ENCODE measurements at regions not wholly inside any gene's neighbourhood (a gene's known extent, or its start where the extent isn't known, plus 50 kb on each side); places are given as distances from the start of the nearest gene placed in this dataset.

DNA sequence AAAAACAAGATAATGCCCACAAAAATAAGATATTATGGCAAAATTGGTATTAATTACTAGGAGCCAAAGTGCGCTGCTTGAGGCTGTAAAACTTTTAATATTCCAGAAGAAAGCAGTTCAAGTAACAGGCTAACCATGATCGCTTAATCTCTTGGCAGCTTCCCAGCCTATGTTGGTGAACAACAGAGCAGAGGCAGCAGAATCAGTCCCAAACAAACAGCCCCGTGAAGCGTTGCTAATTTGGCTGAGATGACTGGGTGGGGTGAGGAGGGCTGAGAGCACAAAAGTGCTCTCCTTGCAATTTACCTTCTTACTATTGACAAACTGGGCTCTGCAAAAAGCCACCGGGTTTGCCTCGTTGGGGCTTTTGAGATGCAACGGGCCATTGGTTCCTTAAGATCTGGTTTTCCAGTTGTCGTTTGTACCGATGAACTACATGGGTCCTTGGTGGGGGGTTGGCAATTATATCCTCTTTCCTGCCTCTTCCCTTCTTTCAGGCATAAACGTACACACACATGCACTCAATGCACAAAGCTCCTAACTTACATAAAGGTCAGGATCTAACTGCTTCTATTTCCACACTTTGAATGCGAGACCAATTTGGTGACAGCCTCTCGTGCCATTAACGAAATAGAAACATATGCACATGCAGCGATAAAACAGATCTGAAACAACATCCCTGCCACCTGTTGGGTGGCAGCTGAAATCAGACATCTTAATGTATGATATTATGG is 407.6 kb upstream of the CADM1 start:
- no peak for DNase-seq

DNA sequence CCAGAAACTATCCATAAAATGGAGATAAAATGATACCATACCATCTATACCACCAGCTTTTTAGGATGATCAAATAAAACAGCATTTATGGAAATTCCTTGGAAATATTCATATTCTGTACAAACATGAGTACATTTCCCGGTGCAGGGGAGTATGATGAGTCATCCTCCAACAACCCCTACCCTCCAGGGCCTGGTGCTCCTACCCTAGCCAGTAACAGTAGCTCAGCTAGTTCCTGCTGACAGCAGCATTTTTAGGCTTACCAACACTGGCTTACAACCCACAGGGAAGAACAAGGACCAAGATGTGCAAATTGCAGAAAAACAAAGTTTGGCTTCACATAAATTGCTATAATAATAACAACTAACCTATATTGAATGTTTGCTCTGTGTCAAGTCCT is 406.2 kb upstream of the CADM1 start:
- DNase-seq: no peak

DNA sequence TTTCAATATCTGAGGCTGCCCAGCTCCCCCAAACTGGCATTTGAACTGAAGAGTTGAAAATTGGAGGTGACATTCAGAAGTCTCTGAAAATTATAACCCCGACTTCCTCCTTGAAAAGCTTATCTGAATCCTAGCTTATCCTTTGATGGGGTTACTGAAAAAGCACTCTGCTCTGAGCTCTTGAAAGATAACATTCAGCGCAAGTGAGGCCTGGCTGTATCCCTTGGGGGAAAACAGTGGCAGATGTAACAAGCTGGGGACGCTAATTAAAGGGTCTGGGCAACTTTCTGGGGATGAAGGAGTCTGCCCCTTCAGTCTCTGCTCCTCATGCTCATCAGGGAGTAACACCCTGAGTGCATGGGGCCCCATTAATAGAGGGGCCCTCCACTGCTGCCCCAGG is 402.0 kb upstream of the CADM1 start:
- no peak for DNase-seq

DNA sequence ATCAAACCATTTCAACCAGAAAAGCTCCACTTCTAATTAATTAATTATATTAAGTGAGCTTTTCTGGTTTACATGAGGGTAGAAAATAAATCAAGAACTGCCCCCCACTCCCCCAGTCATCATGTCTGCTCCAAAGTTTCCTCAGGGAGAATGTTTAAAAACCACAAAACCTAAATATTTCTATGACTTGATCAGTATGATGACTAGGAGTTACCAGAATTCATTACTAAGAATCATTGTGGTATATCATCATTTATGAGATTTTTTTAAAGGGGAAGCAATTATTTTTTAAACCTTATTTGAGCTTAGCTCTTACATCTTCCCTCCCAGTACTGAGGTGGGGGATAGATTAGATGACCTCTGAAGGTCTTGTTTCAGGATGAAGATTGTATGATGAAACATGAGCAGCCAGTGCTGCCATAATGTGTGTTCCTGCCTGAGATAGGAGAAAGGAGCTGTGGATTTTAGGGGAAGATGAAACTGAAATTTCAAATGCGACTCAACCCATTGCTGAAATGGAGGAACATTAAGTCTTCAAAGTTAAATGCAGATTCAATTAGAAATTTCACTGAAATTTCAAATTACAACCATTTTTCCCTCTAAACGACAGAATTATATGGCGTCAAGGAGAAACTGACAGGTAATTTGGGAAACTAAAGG is 401.3 kb upstream of the CADM1 start:
- no peak for DNase-seq

DNA sequence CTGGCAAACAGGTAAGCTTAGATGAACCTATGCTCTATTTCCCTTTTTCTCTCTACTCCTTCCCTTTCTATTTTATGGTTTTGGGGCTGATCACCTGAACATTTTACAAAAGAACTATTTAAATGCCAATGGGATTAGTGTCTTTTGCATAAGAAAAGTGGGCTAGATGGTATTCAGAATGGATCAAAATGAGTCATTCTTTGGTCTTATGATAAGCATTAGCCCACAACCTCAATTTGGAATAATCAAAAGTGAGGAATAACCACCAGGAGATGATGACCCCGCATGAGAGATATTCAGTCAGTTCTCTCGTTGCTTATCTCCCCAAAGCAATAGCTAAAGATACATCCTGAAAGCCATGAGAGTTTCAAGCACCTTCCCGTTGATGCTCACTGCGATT is 399.0 kb upstream of the CADM1 start:
- DNase-seq: no peak

DNA sequence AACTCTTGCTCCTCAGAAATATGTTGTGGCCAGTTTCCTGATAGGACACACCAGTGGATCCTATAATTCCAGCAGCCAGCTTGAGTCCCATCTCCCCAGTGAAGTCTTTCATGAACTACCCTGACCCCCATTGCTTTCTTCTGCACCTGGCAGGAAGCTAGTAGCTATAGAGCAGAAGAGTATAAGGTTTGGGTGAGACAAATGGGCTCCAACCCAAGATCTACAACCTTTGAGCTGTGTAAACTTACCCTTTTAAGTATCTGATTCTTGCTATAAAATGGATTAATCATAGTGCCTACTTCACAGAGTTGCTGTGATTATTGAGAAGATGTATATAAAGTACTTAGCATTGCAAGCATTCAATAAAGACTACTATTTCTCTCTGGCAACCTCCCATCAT is 396.9 kb upstream of the CADM1 start:
- no peak for DNase-seq

DNA sequence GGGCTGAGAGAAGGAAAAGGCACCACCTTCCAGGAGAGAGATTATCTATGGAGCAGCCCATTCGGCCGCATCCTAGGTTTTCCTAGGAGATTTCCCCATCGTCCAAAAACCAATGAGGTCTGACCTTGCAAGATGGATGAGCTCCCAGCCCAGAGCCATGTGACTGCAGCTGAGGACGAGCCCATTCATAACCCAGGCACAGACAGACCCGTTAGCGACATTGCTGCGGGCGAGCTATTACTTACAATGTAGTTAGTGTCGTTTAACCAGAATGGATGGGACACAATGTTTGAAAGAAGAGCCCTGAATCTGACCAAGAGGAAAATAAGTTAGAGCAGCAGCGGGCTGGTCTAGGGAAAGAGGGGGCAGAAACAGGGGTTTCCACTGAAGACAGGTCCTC is 395.9 kb upstream of the CADM1 start:
- DNase-seq: no peak

DNA sequence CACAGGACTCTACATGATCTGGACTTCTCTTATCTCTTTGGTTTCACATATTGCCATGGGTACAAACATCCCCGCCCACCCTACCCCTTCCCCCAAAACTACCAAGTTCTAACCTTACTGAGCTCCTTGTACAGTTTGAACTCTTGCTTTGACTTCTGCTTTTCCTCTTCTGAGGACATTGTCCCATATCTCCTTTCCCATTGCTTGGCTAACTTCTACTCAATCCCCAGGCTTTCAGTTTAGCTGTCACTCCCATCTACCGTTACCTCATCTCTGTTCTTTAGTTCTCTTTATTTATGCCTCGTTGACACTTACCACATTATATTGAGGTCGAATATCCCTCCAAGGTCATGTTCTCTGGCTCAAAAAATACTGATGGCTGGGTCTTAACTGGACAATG is 393.5 kb upstream of the CADM1 start:
- DNase-seq: no peak

DNA sequence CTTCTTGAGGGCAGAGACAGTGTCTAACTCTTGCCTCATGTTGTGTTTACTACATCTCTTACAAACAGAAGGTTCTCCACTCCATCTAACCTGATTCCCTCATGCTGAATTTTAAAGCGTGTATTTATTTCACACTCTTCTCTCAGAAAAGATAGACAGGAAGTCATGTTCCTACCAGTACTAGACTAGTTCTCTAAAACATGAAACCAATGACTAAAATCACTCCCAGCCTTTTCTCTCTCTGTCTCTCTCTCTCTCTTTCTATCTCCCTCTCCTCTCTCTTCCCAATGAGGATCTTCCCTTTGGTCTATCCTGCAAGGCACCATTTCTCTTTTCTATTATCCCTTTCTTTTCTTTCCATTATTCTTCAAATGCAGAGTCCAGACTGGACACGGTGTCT is 391.9 kb upstream of the CADM1 start:
- DNase-seq: no peak

DNA sequence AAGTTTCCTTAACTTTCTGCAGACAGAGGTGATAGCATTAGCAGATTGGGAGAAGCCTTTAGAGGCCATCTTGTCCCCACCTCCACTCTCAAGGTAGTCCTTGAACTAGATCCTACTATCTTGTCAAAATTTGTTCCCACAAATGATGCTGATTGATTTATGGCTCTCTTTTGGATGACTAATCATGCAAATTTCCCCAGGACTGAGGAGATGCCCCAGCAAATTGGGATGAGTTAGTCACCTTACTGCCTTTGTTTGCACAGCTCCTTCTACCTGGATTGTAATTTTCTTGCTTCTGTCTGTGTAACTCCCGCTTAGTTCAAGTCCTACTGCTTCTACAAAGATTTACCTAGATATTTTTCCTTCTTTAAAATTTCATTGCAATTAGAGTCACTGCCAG is 391.4 kb upstream of the CADM1 start:
- no peak for DNase-seq

DNA sequence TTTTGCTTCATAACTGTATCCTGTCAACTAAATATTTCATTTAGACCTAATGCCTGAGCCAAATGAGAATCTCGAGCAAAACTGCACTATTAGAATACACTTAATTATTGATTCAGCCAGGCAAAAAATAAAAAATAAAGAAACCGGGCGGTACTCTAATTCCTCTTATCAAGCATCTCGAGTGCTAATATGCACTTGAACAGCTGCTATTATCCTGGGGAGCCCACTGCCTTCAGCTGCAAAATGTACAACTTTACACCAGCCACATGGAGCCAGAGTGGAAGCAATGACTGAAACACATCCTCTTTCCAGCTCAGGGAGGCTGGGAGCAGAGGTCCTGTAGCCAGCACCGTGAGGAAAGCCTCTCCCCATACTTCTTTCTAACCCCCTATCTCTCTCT is 390.0 kb upstream of the CADM1 start:
- DNase-seq: no peak

DNA sequence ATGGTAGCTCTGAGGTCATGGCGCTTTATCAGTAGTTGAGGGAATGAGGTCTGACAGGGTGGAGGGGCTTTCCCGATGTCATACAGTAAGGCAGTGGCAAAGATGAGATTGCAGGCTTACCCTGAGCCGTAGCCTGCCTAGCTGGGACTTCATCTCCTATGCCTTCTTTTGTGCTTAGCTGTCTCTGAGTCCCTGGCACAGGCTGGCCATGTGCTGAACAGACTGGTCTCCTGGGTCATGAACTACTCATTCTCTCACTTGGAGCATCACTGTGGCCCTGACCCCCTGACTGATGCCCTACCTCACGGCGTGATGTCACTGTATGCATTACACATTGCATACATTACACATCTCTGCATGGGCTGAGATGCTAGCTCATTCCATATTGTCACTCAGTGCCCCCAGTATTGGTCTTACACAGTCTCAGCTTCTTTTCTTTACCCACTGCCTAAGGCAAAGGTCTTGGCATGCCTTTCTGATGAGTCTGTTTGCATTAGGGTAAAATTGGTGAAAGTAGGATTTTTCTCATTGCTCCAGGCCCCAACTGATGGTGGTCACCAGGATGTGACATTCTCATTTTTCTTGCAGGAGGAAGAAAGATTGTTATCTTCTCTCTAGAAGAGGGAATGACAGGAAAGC is 389.4 kb upstream of the CADM1 start:
- no peak for DNase-seq

DNA sequence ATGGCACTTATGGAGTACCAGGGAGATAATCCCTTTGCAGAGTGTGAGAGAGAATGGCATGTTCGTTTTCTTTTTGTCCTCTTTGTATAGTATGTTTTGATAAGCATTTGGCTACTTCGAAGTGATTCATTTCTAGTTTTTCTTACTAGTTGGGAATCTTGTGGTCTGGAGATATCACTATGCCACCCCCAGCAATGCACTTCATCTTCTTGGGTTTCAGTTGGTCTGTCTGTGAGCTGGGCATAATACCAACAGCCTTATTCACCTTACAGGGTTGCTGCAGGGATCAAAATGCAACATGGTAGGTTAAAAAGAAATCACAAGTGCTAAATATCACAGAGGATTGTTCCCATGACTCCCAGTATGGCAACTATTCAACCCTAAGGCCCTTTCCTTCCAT is 387.8 kb upstream of the CADM1 start:
- DNase-seq: no peak

DNA sequence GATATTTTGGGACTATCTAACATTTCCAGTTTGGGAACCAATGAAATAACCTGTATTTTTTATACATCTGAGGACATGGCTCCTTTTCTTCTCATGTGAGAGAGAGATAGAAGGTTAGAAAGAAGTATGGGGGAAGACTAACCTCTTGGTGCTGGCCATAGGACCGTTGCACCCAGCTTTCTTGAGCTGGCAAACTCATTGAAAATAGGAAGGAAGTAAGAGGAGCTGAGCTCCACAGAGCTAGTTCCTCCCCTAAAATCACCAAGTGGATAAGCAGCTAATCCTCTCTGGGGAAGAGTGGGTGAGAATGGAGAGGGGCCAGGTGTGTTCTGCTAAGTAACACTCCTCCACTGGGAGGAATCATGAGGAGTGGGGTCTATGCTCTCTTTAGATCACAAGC is 387.4 kb upstream of the CADM1 start:
- no peak for DNase-seq

DNA sequence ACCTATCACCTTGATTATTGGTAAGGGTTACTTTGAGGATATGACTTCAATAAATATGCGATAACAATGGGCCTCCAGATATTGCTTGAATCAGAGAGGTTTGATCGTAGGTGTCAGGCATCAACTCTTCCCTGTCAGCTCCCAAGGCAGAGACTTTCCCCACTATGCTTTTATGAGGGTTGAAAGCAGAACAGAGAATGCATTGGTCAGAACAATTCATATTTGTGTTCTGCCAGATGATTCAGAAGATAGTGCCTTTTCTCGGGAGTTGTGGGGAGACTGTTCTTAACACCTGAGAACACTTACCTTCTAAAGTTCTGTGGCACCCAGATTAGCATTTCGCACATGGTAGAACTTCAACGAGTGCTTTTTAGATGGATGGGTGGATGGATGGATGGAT is 386.3 kb upstream of the CADM1 start:
- no peak for DNase-seq

DNA sequence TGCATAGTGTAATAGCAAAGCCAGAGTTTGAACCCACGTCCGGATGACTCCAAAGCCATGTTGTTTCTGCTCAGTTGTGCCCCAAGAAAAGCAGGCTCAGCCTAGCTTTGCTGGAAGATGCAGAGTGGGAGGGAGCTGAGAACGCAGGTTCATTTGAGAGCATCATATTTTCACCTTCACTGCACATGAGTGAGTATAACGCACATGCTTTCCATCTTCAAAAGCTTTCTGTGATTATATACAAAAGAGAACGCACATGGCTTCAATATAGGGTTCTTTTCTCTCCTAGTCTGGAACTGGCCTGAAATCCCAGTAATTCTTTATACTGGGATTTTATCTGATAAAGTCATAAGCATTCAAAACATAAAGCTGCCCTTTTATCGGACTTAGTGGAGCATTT is 385.5 kb upstream of the CADM1 start:
- DNase-seq: no peak

DNA sequence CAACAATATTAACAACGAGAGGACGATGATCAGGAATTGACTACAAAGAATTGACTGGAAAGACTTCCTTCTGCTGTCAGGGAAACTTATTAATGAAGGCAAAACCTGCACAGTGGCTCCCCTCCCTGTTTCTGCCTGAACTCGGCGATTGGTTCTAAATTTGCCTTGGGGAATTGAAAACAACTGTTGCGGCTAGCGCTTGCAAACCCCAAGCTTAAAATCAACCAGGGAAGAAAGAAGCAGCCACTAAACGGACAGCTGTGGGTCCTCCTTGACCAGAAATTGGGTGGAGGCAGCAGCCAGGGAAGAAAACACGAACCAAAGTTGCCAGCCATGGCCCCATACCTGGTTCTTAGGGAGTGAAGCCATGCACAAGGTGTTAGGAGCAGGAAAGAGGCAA is 383.5 kb upstream of the CADM1 start:
- DNase-seq: no peak

DNA sequence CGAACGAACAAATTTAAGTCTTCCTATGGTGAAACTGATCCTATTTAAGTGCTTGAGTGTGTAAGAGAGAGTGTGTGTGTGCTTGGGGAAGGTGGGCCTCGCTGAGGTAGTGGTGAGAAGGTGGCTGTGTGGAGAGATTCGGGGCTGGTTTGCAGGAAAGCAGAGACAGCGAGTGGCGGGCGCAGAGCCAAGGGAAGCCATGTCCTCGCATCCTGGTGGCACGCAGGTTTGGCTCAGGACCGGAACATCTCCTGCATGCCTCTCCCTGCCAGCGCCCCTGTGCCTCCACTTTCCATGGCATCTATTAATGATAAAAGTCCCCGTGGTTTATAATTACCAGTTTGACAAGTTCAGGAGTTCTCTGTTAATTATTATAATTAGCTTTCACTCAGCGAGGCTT is 383.1 kb upstream of the CADM1 start:
- no peak for DNase-seq

DNA sequence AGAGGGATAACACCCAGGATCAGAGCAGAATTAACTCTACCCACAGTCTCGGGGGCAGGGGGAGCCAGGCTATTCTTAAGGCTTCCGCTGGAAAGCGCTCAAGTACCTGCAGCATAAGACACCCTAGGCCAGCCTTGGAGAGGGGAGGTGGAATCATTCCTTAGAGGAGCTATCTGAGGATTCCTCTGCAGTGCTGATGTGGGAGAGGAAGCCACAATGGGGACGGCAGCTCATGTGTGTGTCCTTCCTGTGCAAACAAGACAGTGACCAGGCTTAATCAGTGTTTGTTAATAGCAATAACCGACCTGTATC is 382.2 kb upstream of the CADM1 start:
- no peak for DNase-seq

DNA sequence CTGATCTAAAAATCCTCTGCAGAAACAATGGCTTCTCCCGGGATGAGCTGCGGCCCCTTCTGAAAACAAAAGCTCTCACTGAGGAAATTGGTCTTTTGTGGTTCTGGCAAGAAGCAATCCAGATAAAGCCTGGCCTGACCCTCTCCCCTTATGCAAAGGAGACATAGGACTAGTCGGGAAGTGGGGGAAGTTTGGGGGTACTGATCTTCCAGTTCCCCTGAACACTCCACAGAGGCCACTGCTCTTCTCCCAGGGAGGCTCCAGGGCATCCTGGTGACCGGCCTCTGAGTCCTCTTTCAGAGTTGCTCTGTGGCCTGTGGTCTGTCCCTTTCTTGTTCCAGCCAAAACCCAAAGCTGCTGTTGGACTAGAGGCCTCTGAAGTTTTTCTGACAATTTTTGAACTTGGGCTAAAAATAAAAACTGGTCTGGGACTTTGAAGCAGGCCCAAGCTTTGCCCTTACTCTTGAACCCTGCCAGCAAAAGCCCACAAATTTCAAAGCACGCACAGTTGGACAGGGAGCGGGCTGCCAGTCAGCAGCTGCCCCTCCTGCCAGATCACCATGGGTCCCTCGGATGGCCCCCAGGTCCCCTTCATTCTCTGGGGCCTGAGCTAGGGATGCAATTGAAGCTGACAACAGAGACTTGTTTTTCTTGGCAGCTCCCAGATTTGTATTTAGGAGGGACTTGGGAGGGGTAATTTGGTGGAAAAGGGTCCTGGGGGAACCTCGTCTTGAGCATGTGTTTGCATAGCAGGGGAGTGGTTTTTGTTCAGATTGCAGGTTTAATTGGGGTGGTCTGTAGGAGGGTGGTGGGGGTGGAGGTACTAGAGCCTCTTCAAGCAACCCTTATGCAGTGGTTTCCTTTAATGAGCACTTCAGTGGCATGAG is 381.6 kb upstream of the CADM1 start:
- DNase-seq: no peak

DNA sequence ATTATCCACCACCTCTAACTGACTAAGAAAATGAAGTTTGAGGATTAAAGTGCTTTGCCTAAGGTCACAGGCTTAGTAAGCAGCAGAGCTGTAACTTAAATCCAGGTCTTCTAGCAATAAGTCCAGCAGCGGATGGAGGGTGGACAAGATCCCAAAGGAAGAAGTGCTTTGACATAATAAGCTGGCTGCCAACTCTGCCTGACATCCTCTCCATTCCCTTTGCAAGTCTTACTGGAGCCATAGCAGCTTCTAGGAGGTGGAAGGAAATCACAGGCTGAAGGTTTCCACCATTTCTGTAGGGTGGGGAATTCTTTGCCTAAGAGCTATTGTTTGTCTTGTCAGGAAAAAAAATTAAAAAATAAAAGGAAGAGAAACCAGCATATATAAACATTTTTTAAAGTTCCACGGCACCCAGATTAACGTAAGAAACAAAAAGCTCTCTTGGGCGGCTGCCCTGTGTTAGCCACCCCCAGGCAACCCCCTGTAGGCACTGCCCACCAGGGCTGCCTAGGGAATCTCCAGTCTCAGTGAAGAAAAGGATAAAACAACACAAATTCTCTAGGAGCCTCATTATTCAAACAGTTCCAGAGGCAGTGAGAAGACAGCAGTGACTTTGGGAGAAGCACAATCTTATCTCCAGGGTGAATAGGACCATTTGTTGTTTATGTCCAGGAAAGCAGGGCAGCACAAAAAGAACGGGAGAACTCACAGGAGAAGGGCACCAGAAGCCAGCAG is 380.8 kb upstream of the CADM1 start:
- DNase-seq: no peak

DNA sequence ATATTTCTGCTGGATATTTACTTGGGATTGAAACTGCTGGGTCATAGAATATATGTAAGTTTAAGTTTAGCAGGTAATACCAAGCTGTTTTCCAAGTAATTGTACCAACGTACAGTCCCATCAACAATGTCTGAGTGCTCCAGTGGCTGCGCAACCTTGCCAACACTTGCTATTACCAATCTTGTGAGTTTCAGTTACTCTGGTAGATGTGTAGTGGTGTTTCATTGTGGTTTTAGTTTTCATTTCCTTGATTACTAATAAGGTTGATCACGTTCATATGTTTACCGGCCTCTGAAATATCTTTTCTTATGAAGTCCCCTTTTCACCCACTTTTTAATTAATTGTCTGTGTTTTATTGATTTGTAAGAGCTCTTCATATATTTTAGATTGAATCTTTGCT is 370.6 kb upstream of the CADM1 start:
- DNase-seq: no peak

DNA sequence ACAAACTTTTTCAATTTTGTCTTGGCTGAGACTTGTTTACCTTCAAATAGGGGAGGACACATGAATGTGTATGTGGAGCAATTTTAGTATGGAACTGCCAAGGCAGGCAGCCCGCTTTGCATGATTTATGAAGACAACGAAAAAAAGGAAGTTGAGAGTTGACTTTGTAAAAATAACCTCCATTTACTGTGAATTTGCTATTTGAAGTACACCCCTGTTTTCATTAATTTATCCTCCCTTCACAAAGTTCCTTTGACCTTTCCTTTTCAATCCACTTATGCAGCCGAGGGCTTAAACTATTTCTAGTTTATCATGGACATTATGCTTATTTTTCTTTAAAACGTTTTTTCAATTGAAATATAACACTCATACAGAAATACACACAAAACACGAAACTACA is 369.6 kb upstream of the CADM1 start:
- no peak for DNase-seq
